ENCODE measurements at regions not wholly inside any gene's neighbourhood (a gene's known extent, or its start where the extent isn't known, plus 50 kb on each side); places are given as distances from the start of the nearest gene placed in this dataset.

DNA sequence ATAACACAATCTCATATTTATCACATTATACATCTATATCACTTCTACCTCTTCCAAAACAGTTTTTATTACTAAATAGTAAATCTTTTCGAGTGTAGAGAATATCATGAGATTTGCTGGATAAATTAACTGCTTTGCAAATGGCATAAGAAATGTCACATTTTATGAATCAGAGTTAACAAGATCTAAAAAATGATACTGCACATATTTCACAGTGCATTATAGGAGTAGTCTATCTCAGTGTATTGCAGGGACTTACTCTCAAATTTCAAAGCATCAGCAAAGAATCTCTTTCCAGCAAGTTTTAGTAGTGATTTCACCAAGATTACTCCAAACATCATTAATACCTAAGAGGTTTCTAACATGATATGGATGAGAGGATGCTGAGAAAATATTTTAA, 687.1 kb upstream of the SLITRK1 start:
- H3K27me3 ChIP-seq (ENCODE audit: insufficient read depth in 3 of 3, low read length in 2 of 3) = no peaks in the 10 kb centered on the region
- no peak overlapping the region for H3K27ac ChIP-seq
- intact Hi-C loops (cut with DNase I) = no loop called here
- no peaks in the 10 kb centered on the region for H3K9me3 ChIP-seq
- H3K4me1 ChIP-seq = no peaks in the 10 kb centered on the region
- no peaks in the 10 kb centered on the region for H3K36me3 ChIP-seq (ENCODE audit: insufficient read depth in 1 of 2, low read depth in 1 of 2)
- WGBS, 3 donors = 14 to 30% (median 21%) methylated on average over 1 of the region's 1 CpG
- ATAC-seq (no peak), DNase-seq (no peak)
- no peak overlapping the region for H3K4me3 ChIP-seq
- TF ChIP-seq, protein P1, sequence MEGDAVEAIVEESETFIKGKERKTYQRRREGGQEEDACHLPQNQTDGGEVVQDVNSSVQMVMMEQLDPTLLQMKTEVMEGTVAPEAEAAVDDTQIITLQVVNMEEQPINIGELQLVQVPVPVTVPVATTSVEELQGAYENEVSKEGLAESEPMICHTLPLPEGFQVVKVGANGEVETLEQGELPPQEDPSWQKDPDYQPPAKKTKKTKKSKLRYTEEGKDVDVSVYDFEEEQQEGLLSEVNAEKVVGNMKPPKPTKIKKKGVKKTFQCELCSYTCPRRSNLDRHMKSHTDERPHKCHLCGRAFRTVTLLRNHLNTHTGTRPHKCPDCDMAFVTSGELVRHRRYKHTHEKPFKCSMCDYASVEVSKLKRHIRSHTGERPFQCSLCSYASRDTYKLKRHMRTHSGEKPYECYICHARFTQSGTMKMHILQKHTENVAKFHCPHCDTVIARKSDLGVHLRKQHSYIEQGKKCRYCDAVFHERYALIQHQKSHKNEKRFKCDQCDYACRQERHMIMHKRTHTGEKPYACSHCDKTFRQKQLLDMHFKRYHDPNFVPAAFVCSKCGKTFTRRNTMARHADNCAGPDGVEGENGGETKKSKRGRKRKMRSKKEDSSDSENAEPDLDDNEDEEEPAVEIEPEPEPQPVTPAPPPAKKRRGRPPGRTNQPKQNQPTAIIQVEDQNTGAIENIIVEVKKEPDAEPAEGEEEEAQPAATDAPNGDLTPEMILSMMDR (IDR thresholded peaks at IDR 0.05) = no peak

DNA sequence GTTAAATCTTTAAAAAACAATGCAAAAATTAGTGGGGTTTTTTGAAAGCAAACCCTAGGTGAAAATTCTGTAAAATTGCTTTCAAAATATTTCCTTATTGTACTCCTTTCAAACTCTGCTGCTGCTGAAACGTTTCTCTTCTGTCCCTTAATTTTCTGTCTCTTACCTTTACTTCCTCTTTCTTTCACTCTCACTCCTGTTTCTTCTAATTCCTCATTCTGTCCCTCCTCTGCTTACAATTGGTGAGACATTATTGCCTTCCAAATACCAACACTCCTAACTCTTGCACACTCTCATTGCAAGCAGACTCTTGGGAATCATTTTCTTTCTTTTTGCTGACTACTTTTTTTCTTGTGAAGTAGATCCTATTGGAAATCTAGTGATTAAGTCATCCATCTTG, 685.6 kb upstream of the SLITRK1 start:
- no peaks in the 10 kb centered on the region for H3K4me1 ChIP-seq
- intact Hi-C loops (cut with DNase I) = no loop called here
- H3K27ac ChIP-seq = no peak overlapping the region
- H3K27me3 ChIP-seq (ENCODE audit: insufficient read depth in 3 of 3, low read length in 2 of 3) = no peaks in the 10 kb centered on the region
- 17 to 40% (median 20%) methylated on average over 1 of the region's 1 CpG for WGBS, 3 donors
- DNase-seq (no peak), ATAC-seq (no peak)
- H3K4me3 ChIP-seq = no peak overlapping the region
- no peaks in the 10 kb centered on the region for H3K9me3 ChIP-seq
- H3K36me3 ChIP-seq (ENCODE audit: insufficient read depth in 1 of 2, low read depth in 1 of 2) = no peaks in the 10 kb centered on the region
- TF ChIP-seq, protein P1 (IDR thresholded peaks at IDR 0.05) = no peak

DNA sequence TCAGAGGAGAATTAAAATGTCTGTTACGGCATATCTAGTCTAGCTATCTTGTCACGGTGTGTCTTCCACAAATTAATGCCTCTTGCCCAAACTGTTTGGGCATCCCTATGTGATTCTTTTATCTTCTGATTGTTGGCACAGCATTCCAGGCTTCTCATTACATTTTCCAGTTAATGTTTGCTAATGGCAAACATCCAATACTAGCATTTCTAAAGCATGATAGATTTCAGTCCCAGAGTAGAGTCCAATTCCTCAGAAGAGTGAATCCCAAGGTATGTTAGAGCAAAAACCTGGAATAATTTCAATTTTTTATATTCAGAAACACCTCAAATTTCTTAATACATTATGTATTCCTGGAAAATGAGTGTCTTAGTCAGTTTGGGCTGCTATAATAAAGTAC, 684.5 kb upstream of the SLITRK1 start:
- DNase-seq = no peak

DNA sequence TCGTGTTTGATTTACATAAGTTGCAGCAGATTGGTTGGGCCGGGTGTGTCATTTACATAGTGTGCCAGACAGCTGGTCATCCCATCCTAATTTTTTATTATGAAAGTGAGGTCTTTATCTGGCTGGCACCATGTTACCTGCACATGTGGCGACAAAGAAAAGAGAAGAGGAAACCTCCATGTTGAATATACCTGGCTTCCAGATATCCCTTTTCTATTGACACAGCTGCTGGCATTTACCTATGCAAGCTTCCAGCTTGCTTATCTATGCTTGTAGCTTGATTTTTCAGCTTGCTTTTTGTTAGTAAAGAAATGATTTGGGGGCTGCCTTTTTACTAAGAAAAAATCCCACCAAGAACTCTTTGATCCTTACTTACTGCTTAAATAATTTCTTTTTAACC, 681.3 kb upstream of the SLITRK1 start:
- TF ChIP-seq, protein P1 (IDR thresholded peaks at IDR 0.05) = no peak
- Histone ChIP-seq H3K27ac (no peak overlapping the region), H3K36me3 (ENCODE audit: insufficient read depth in 1 of 2, low read depth in 1 of 2) (no peaks in the 10 kb centered on the region), H3K9me3 (no peaks in the 10 kb centered on the region), H3K27me3 (ENCODE audit: insufficient read depth in 3 of 3, low read length in 2 of 3) (no peaks in the 10 kb centered on the region), H3K4me1 (no peaks in the 10 kb centered on the region), H3K4me3 (no peak overlapping the region)
- DNase-seq (no peak), ATAC-seq (no peak)
- WGBS, 3 donors = 88 to 92% (median 89%) methylated on average over 3 of the region's 3 CpGs
- intact Hi-C loops (cut with DNase I) = no loop called here

More for the DNA sequence above, 684.5 kb upstream of the SLITRK1 start:
- ATAC-seq = no peak
- intact Hi-C loops (cut with DNase I) = no loop called here
- Histone ChIP-seq H3K36me3 (ENCODE audit: insufficient read depth in 1 of 2, low read depth in 1 of 2) (no peaks in the 10 kb centered on the region), H3K27me3 (ENCODE audit: insufficient read depth in 3 of 3, low read length in 2 of 3) (no peaks in the 10 kb centered on the region), H3K27ac (no peak overlapping the region), H3K4me1 (no peaks in the 10 kb centered on the region), H3K9me3 (no peaks in the 10 kb centered on the region), H3K4me3 (no peak overlapping the region)
- TF ChIP-seq, protein P1 (IDR thresholded peaks at IDR 0.05) = no peak
- 55 to 68% (median 61%) methylated on average over 2 of the region's 2 CpGs for WGBS, 3 donors

DNA sequence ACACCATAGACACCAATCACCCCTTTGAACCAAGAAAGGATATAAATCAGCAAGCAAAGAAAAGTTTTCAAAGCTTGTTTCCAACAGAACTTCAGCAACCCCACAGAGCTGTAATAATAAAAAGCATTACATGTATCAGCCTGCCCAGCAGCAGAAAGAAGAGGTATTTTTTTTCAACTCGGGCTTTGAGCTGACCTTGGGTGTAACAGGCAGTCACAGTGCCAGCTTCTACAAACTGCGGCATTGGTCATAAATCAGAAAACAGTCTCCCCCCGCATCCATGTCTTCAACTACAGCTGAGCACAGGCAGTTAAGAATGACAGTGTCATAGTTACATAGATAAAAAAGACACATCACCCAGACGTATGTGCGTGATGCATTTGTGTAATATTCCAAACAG, 671.0 kb upstream of the SLITRK1 start:
- DNase-seq (no peak), ATAC-seq (no peak)
- no peaks in the 10 kb centered on the region for H3K4me1 ChIP-seq
- no peaks in the 10 kb centered on the region for H3K36me3 ChIP-seq (ENCODE audit: insufficient read depth in 1 of 2, low read depth in 1 of 2)
- intact Hi-C loops (cut with DNase I) = no loop called here
- TF ChIP-seq, protein P1 (IDR thresholded peaks at IDR 0.05) = no peak
- 25 to 34% (median 33%) methylated on average over 5 of the region's 5 CpGs for WGBS, 3 donors
- no peaks in the 10 kb centered on the region for H3K27me3 ChIP-seq (ENCODE audit: insufficient read depth in 3 of 3, low read length in 2 of 3)
- H3K9me3 ChIP-seq = no peaks in the 10 kb centered on the region
- H3K27ac ChIP-seq = no peak overlapping the region
- no peak overlapping the region for H3K4me3 ChIP-seq
